MM.1S (cell line): ENCODE measurements at regions not wholly inside any gene's neighbourhood (a gene's known extent, or its start where the extent isn't known, plus 50 kb on each side); places are given as distances from the start of the nearest gene placed in this dataset.

Experiments used
- DNase-seq: peaks from one replicate; pipeline ENCODE4 v3.0.0-alpha.2; 2015
- H2AFZ ChIP-seq: fragments of 300-600 bp; sonication (generic); 2 replicates; pipeline ENCODE4 v1.6.0; 2016; ENCODE audit warnings: antibody characterized with exemption, low read length
- H3F3A ChIP-seq: fragments of 300-600 bp; sonication (generic); 2 replicates; pipeline ENCODE4 v1.6.1; 2016; ENCODE audit warnings: mild to moderate bottlenecking, antibody characterized with exemption, low read length, moderate library complexity, mixed read lengths; ENCODE audit not compliant: insufficient read depth
- H3K27ac ChIP-seq: fragments of 300-600 bp; sonication (generic); 2 replicates; pipeline ENCODE4 v1.5.1; 2016; ENCODE audit warnings: mild to moderate bottlenecking, low read length
- H3K27me3 ChIP-seq: fragments of 300-600 bp; sonication (generic); replicated peaks from 2 replicates; pipeline ENCODE4 v1.6.0; 2016; ENCODE audit warnings: low read length; ENCODE audit not compliant: insufficient read depth
- H3K36me3 ChIP-seq: fragments of 300-600 bp; sonication (generic); replicated peaks from 2 replicates; pipeline ENCODE4 v1.6.1; 2016; ENCODE audit warnings: mild to moderate bottlenecking, low read length, mixed read lengths; ENCODE audit not compliant: insufficient read depth
- H3K4me1 ChIP-seq: fragments of 300-600 bp; sonication (generic); 2 replicates; pipeline ENCODE4 v1.6.1; 2016; ENCODE audit warnings: low read length, mixed read lengths
- H3K4me2 ChIP-seq: fragments of 300-600 bp; sonication (generic); 2 replicates; pipeline ENCODE4 v1.6.0; 2016; ENCODE audit warnings: low read depth, low read length
- H3K4me3 ChIP-seq: fragments of 300-600 bp; sonication (generic); 2 replicates; pipeline ENCODE4 v1.5.1; 2016; ENCODE audit warnings: low read length, mixed read lengths
- H3K79me2 ChIP-seq: fragments of 300-600 bp; sonication (generic); 2 replicates; pipeline ENCODE4 v1.6.1; 2016; ENCODE audit warnings: mixed run types, low read length, mixed read lengths
- H3K9ac ChIP-seq: fragments of 300-600 bp; sonication (generic); 2 replicates; pipeline ENCODE4 v1.6.1; 2016; ENCODE audit warnings: low read length, mixed read lengths
- H3K9me2 ChIP-seq: fragments of 300-600 bp; sonication (generic); replicated peaks from 2 replicates; pipeline ENCODE4 v1.6.1; 2016; ENCODE audit warnings: mild to moderate bottlenecking, low read length, mixed read lengths; ENCODE audit not compliant: insufficient read depth
- H3K9me3 ChIP-seq: fragments of 300-600 bp; sonication (generic); replicated peaks from 2 replicates; pipeline ENCODE4 v1.6.1; 2016; ENCODE audit warnings: mild to moderate bottlenecking, low read length, mixed read lengths; ENCODE audit not compliant: insufficient read depth
- H4K20me1 ChIP-seq: fragments of 300-600 bp; sonication (generic); 2 replicates; pipeline ENCODE4 v1.6.1; 2016; ENCODE audit warnings: mild to moderate bottlenecking, low read length, moderate library complexity, mixed read lengths; ENCODE audit not compliant: insufficient read depth
- CTCF ChIP-seq: fragments of 300-600 bp; sonication (generic); IDR thresholded peaks from 2 replicates; pipeline ENCODE4 v1.5.1; 2016; ENCODE audit warnings: antibody characterized with exemption, low read length, mixed read lengths
- EZH2 ChIP-seq: fragments of 300-600 bp; sonication (generic); optimal IDR thresholded peaks from 2 replicates; pipeline ENCODE3; 2017; ENCODE audit warnings: low read depth, mild to moderate bottlenecking, antibody characterized with exemption, low read length, mixed read lengths
- EZH2phosphoT487 ChIP-seq: fragments of 300-600 bp; sonication (generic); IDR thresholded peaks from 2 replicates; pipeline ENCODE4 v1.6.1; 2018; ENCODE audit warnings: antibody characterized with exemption, low read length

- Histone ChIP-seq H2AFZ (no peak overlapping the region), H3K27me3 (no peaks in the 10 kb centered on the region), H4K20me1 (no peaks in the 10 kb centered on the region), H3K36me3 (no peaks in the 10 kb centered on the region), H3K27ac (no peak overlapping the region), H3F3A (no peaks in the 10 kb centered on the region), H3K9me2 (no peaks in the 10 kb centered on the region), H3K4me3 (no peak overlapping the region), H3K9me3 (no peaks in the 10 kb centered on the region), H3K9ac (no peak overlapping the region), H3K79me2 (no peaks in the 10 kb centered on the region), H3K4me1 (no peaks in the 10 kb centered on the region), H3K4me2 (no peak overlapping the region)
- DNase-seq = no peak
- TF ChIP-seq CTCF (no peak), EZH2 (no peak), EZH2phosphoT487 (no peak)
These were observed 183.5 kb upstream of the STEAP4 start for GRCh38 chr7:88490161-88490560.

GRCh38 chr7:88485821-88486220 is 179.1 kb upstream of the STEAP4 start:
- no peak for DNase-seq
- no peak overlapping the region for H3K4me3 ChIP-seq
- no peaks in the 10 kb centered on the region for H3K79me2 ChIP-seq
- no peak overlapping the region for H3K27ac ChIP-seq
- no peaks in the 10 kb centered on the region for H3K9me3 ChIP-seq
- no peak overlapping the region for H3K9ac ChIP-seq
- no peaks in the 10 kb centered on the region for H3K9me2 ChIP-seq
- H4K20me1 ChIP-seq = no peaks in the 10 kb centered on the region
- H3F3A ChIP-seq = no peaks in the 10 kb centered on the region
- no peak overlapping the region for H2AFZ ChIP-seq
- H3K27me3 ChIP-seq = no peaks in the 10 kb centered on the region
- H3K4me2 ChIP-seq = no peak overlapping the region
- no peaks in the 10 kb centered on the region for H3K4me1 ChIP-seq
- no peak for TF ChIP-seq EZH2
- no peak for TF ChIP-seq CTCF
- TF ChIP-seq EZH2phosphoT487 = no peak
- no peaks in the 10 kb centered on the region for H3K36me3 ChIP-seq

GRCh38 chr7:88484551-88484950 is 177.9 kb upstream of the STEAP4 start:
- Histone ChIP-seq H3F3A (no peaks in the 10 kb centered on the region), H3K4me3 (no peak overlapping the region), H3K36me3 (no peaks in the 10 kb centered on the region), H3K9me2 (no peaks in the 10 kb centered on the region), H3K4me1 (no peaks in the 10 kb centered on the region), H3K9me3 (no peaks in the 10 kb centered on the region), H3K4me2 (no peak overlapping the region), H3K27me3 (no peaks in the 10 kb centered on the region), H3K27ac (no peak overlapping the region), H4K20me1 (no peaks in the 10 kb centered on the region), H2AFZ (no peak overlapping the region), H3K79me2 (no peaks in the 10 kb centered on the region), H3K9ac (no peak overlapping the region)
- DNase-seq = no peak
- TF ChIP-seq CTCF (no peak), EZH2phosphoT487 (no peak), EZH2 (no peak)
